Neural progenitor cell (in vitro differentiated cells): ENCODE measurements at regions not wholly inside any gene's neighbourhood (a gene's known extent, or its start where the extent isn't known, plus 50 kb on each side); places are given as distances from the start of the nearest gene placed in this dataset.

Experiments
- DNase-seq: peaks from one replicate; pipeline ENCODE4 v3.0.0-alpha.2; 2016; ENCODE audit warnings: low spot score
- H2AFZ ChIP-seq: fragments of 200-600 bp; sonication (generic); replicated peaks from 2 replicates; pipeline ENCODE4 v1.6.1; 2016; ENCODE audit warnings: antibody characterized with exemption
- H3F3A ChIP-seq: fragments of 200-600 bp; sonication (generic); 2 replicates; pipeline ENCODE4 v1.6.1; 2016; ENCODE audit warnings: antibody characterized with exemption, low read depth
- H3K27ac ChIP-seq: fragments of 200-600 bp; sonication (generic); 2 replicates; pipeline ENCODE4 v1.5.1; 2016; ENCODE audit warnings: mild to moderate bottlenecking
- H3K27me3 ChIP-seq: fragments of 200-600 bp; sonication (generic); 2 replicates; pipeline ENCODE4 v1.6.1; 2016; ENCODE audit warnings: mild to moderate bottlenecking, moderate library complexity
- H3K36me3 ChIP-seq: fragments of 200-600 bp; sonication (generic); 2 replicates; pipeline ENCODE4 v1.5.1; 2016
- H3K4me1 ChIP-seq: fragments of 200-600 bp; sonication (generic); 2 replicates; pipeline ENCODE4 v1.6.1; 2016; ENCODE audit warnings: mixed run types
- H3K4me2 ChIP-seq: fragments of 200-600 bp; sonication (generic); 2 replicates; pipeline ENCODE4 v1.6.1; 2016
- H3K4me3 ChIP-seq: fragments of 200-600 bp; sonication (generic); 2 replicates; pipeline ENCODE4 v1.5.1; 2016
- H3K79me2 ChIP-seq: fragments of 200-600 bp; sonication (generic); 2 replicates; pipeline ENCODE4 v1.6.1; 2016; ENCODE audit warnings: low read depth
- H3K9ac ChIP-seq: fragments of 200-600 bp; sonication (generic); 2 replicates; pipeline ENCODE4 v1.6.1; 2016
- H3K9me3 ChIP-seq: fragments of 200-600 bp; sonication (generic); 2 replicates; pipeline ENCODE4 v1.5.1; 2016; ENCODE audit warnings: low read depth
- H4K20me1 ChIP-seq: fragments of 200-600 bp; sonication (generic); 2 replicates; pipeline ENCODE4 v1.6.1; 2016; ENCODE audit warnings: low read depth
- H3K27ac Mint-ChIP-seq: 3 replicates; pipeline ENCODE4 v1.8.0; 2021; ENCODE audit warnings: mixed read lengths
- H3K27me3 Mint-ChIP-seq: 2 replicates; pipeline ENCODE4 v1.8.0; 2022; ENCODE audit warnings: low read depth, mild to moderate bottlenecking, inconsistent platforms, moderate library complexity, mixed read lengths; ENCODE audit not compliant: insufficient read depth
- H3K36me3 Mint-ChIP-seq: 3 replicates; pipeline ENCODE4 v1.8.0; 2021; ENCODE audit warnings: mixed read lengths
- H3K4me1 Mint-ChIP-seq: 3 replicates; pipeline ENCODE4 v1.8.0; 2021; ENCODE audit warnings: mixed read lengths
- H3K4me3 Mint-ChIP-seq: 3 replicates; pipeline ENCODE4 v1.8.0; 2021; ENCODE audit warnings: mild to moderate bottlenecking, moderate library complexity, mixed read lengths
- H3K9me3 Mint-ChIP-seq: 3 replicates; pipeline ENCODE4 v1.8.0; 2020; ENCODE audit warnings: mixed read lengths
- EZH2 ChIP-seq: fragments of 200-600 bp; sonication (generic); IDR thresholded peaks from 2 replicates; pipeline ENCODE4 v1.6.1; 2017; ENCODE audit warnings: antibody characterized with exemption, mild to moderate bottlenecking, moderate library complexity
- EZH2phosphoT487 ChIP-seq: fragments of 200-600 bp; sonication (generic); IDR thresholded peaks from 2 replicates; pipeline ENCODE4 v1.6.1; 2017; ENCODE audit warnings: antibody characterized with exemption
- TF ChIP-seq, protein P1 (sequence below): fragments of 200-600 bp; sonication (generic); IDR thresholded peaks from 2 replicates; pipeline ENCODE4 v1.5.1; 2017; ENCODE audit warnings: antibody characterized with exemption, mild to moderate bottlenecking

DNA sequence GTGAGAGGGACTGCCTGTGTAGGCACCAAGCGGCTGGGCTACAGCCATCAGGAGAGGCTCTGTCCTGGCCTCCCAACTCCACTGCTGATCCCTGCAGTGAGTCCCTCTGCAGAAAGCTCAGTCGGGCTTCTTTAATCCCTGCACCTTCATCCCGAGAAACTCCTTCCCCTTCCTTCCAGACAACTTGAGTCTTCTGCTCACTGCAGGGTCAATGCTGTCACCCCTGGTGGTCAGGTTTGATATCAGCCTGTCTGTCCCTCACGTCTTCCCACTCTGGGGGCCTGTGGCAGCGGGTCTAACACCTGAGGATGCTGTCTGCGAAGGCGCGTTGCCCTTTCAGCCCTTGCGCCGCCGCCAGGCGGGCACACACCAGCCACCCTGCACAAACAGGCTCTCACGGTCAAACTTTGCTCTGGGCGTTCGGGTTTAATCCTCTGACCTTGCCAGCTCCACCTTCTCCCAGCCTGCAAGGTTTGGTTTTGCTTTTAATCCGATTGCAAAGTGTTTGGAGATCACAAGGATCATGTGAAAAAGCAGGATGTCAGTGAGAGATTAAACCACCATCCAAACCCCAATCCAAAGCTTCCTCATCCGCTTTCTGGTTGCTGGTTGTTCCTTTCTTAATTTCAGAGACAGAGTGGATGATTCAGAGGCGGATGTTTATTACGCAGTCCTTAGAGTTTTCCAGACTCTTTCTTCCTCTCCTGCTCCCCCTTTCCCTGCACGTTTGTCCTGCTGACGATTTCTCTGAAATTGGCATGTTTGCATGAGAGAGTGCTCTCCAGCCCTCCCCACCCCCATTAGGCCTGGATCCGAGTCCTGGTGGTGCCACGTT lies 74.8 kb upstream of the SLC34A2 start:
- no peaks in the 10 kb centered on the region for H4K20me1 ChIP-seq
- no peak overlapping the region for H3K27ac ChIP-seq
- peaks cover 8% of the 10 kb centered on the region for H3K27me3 Mint-ChIP-seq
- H3K4me1 ChIP-seq, result peaks cover 51% of the 10 kb centered on the region
- no peaks in the 10 kb centered on the region for H3K27me3 ChIP-seq
- H2AFZ ChIP-seq, result peak overlapping the region; percentile 31
- no peak overlapping the region for H3K4me3 ChIP-seq
- DNase-seq, result no peak
- TF ChIP-seq, protein P1, sequence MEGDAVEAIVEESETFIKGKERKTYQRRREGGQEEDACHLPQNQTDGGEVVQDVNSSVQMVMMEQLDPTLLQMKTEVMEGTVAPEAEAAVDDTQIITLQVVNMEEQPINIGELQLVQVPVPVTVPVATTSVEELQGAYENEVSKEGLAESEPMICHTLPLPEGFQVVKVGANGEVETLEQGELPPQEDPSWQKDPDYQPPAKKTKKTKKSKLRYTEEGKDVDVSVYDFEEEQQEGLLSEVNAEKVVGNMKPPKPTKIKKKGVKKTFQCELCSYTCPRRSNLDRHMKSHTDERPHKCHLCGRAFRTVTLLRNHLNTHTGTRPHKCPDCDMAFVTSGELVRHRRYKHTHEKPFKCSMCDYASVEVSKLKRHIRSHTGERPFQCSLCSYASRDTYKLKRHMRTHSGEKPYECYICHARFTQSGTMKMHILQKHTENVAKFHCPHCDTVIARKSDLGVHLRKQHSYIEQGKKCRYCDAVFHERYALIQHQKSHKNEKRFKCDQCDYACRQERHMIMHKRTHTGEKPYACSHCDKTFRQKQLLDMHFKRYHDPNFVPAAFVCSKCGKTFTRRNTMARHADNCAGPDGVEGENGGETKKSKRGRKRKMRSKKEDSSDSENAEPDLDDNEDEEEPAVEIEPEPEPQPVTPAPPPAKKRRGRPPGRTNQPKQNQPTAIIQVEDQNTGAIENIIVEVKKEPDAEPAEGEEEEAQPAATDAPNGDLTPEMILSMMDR, result no peak
- TF ChIP-seq EZH2phosphoT487 (no peak), EZH2 (no peak)
- H3K9me3 ChIP-seq, result no peaks in the 10 kb centered on the region
- H3K9me3 Mint-ChIP-seq, result peaks cover 3% of the 10 kb centered on the region
- H3K36me3 ChIP-seq, result no peaks in the 10 kb centered on the region
- peaks cover 73% of the 10 kb centered on the region for H3F3A ChIP-seq
- no peak overlapping the region for H3K4me2 ChIP-seq
- H3K27ac Mint-ChIP-seq, result peak overlapping the region; percentile 72
- no peaks in the 10 kb centered on the region for H3K36me3 Mint-ChIP-seq
- H3K4me3 Mint-ChIP-seq, result peak overlapping the region; percentile 44
- no peak overlapping the region for H3K9ac ChIP-seq
- no peaks in the 10 kb centered on the region for H3K79me2 ChIP-seq
- H3K4me1 Mint-ChIP-seq, result peaks cover 48% of the 10 kb centered on the region

DNA sequence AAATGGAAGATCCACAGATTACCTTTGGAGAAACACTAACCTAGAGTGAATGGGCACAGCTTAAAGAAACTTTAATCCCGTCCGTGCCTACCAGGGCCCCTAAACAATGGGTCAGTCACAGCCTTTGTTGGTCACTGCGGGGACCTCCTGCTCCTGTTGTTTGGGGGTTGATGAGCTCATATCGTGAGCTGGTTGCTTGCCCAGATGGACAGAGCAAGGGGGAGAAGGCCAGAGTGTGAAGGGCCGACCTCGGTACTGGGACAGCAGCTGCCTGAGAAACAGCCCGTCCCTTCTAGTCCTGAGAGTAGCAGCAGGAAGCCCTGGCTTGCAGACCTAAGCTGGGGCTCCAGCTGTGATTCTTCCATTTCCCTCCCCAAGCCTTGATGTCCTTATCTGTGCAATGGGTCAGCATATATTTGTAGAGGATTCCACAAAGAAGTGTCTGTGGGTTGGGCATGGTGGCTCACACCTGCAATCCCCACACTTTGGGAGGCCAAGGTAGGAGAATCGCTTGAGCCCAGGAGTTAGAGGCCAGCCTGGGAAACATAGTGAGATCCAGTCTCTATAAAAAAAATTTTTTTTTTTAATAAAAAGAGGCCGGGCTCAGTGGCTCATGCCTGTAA lies 69.6 kb upstream of the SLC34A2 start:
- Histone ChIP-seq H3K9me3 (no peaks in the 10 kb centered on the region), H4K20me1 (no peaks in the 10 kb centered on the region), H3K9ac (no peak overlapping the region), H3K4me1 (peaks cover 25% of the 10 kb centered on the region), H3K36me3 (no peaks in the 10 kb centered on the region), H3F3A (peaks cover 49% of the 10 kb centered on the region), H2AFZ (no peak overlapping the region), H3K27ac (peak overlapping the region; percentile 85), H3K27me3 (no peaks in the 10 kb centered on the region), H3K4me2 (peak overlapping the region; percentile 33), H3K79me2 (no peaks in the 10 kb centered on the region), H3K4me3 (no peak overlapping the region)
- no peaks in the 10 kb centered on the region for H3K36me3 Mint-ChIP-seq
- peaks cover 33% of the 10 kb centered on the region for H3K4me1 Mint-ChIP-seq
- no peak overlapping the region for H3K4me3 Mint-ChIP-seq
- H3K27ac Mint-ChIP-seq, result peak overlapping the region; percentile 37
- peaks cover 3% of the 10 kb centered on the region for H3K9me3 Mint-ChIP-seq
- peaks cover 12% of the 10 kb centered on the region for H3K27me3 Mint-ChIP-seq
- TF ChIP-seq EZH2 (no peak), EZH2phosphoT487 (peak; percentile 46)
- peak; percentile 92 for DNase-seq

DNA sequence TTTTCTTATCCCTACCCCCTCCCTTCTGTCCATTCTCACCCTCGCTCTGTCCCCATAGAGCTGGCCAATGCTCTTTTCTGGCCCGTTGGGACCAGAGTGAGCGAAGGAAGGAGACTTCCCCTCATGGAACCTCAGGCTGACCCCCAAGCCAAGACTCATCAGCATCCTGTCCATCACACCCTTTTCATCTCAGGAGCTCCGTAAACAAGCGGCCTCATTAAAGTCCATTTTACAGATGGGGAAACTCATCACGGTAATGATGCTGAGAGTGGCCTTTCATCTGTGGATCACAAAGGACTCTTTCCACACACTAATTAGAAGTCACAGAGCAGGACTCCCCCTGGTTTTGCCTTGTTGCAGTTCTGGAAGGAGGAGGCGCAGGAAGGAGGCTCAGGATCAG lies 67.4 kb upstream of the SLC34A2 start:
- DNase-seq, result peak; percentile 56
- Histone ChIP-seq H3K27me3 (no peaks in the 10 kb centered on the region), H3K4me1 (peaks cover 30% of the 10 kb centered on the region), H3F3A (peaks cover 41% of the 10 kb centered on the region), H3K36me3 (no peaks in the 10 kb centered on the region), H3K9ac (no peak overlapping the region), H3K9me3 (no peaks in the 10 kb centered on the region), H4K20me1 (no peaks in the 10 kb centered on the region), H2AFZ (no peak overlapping the region), H3K27ac (peak overlapping the region; percentile 62), H3K79me2 (no peaks in the 10 kb centered on the region), H3K4me2 (no peak overlapping the region), H3K4me3 (no peak overlapping the region)
- H3K27me3 Mint-ChIP-seq, result peaks cover 13% of the 10 kb centered on the region
- peaks cover 3% of the 10 kb centered on the region for H3K9me3 Mint-ChIP-seq
- peak overlapping the region; percentile 61 for H3K27ac Mint-ChIP-seq
- TF ChIP-seq EZH2 (no peak), EZH2phosphoT487 (no peak)
- TF ChIP-seq, protein P1, result no peak
- no peaks in the 10 kb centered on the region for H3K36me3 Mint-ChIP-seq
- peaks cover 33% of the 10 kb centered on the region for H3K4me1 Mint-ChIP-seq
- no peak overlapping the region for H3K4me3 Mint-ChIP-seq

DNA sequence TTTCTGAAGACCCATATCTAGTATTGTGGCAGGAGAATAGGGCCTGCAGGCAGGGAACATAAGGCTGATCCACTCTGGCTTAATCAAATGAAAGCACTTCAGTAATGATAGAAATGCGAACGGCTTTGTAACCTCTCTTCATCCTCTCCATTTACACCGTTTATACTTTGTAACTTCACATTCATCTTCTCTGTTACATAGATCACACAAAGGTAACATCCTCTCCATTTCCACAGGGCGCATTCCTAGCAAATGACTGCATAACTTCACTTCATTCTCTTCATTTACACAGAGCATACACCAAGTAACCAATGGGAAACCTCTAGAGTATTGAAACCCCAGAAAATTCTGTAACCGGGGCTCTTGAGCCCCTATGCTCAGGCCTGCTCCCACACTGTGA lies 65.5 kb upstream of the SLC34A2 start:
- Histone ChIP-seq H3K4me3 (no peak overlapping the region), H3K9me3 (no peaks in the 10 kb centered on the region), H4K20me1 (no peaks in the 10 kb centered on the region), H3K4me2 (no peak overlapping the region), H3K27me3 (no peaks in the 10 kb centered on the region), H3K9ac (no peak overlapping the region), H3K36me3 (no peaks in the 10 kb centered on the region), H3F3A (peaks cover 31% of the 10 kb centered on the region), H3K79me2 (no peaks in the 10 kb centered on the region), H2AFZ (peak overlapping the region; percentile 63), H3K27ac (no peak overlapping the region), H3K4me1 (peaks cover 30% of the 10 kb centered on the region)
- DNase-seq, result no peak
- peaks cover 28% of the 10 kb centered on the region for H3K4me1 Mint-ChIP-seq
- TF ChIP-seq EZH2 (no peak), EZH2phosphoT487 (no peak)
- TF ChIP-seq, protein P1, result no peak
- peaks cover 2% of the 10 kb centered on the region for H3K9me3 Mint-ChIP-seq
- peak overlapping the region; percentile 23 for H3K27ac Mint-ChIP-seq
- H3K27me3 Mint-ChIP-seq, result peaks cover 8% of the 10 kb centered on the region
- H3K4me3 Mint-ChIP-seq, result no peak overlapping the region
- no peaks in the 10 kb centered on the region for H3K36me3 Mint-ChIP-seq
